ENCODE measurements at regions not wholly inside any gene's neighbourhood (a gene's known extent, or its start where the extent isn't known, plus 50 kb on each side); places are given as distances from the start of the nearest gene placed in this dataset.
"Not testable (repeated sequence)": the region's sequence is repeated elsewhere in the genome, so short reads cannot be mapped to it uniquely, and the experiment has no call there.

- no peak for DNase-seq
Observed at GRCh38 chr2:65778137-65778536, 345.7 kb upstream of the SPRED2 start.

GRCh38 chr2:65775839-65776238 lies 343.4 kb upstream of the SPRED2 start:
- DNase-seq, result no peak

GRCh38 chr2:65767946-65768345 lies 335.5 kb upstream of the SPRED2 start:
- no peak for DNase-seq

GRCh38 chr2:65766768-65767267 lies 334.4 kb upstream of the SPRED2 start:
- no peak for DNase-seq

- DNase-seq, result no peak
Observed at GRCh38 chr2:65765376-65765775, 333.0 kb upstream of the SPRED2 start.

GRCh38 chr2:65762068-65762467 lies 329.7 kb upstream of the SPRED2 start:
- no peak for DNase-seq

GRCh38 chr2:65754219-65754618 lies 321.8 kb upstream of the SPRED2 start:
- DNase-seq, result no peak

- no peak for DNase-seq
Observed at GRCh38 chr2:65751408-65751807, 319.0 kb upstream of the SPRED2 start.

GRCh38 chr2:65749545-65749944 lies 317.1 kb upstream of the SPRED2 start:
- DNase-seq, result no peak

- not testable (repeated sequence) for DNase-seq
Observed at GRCh38 chr2:65747875-65748274, 315.5 kb upstream of the SPRED2 start.

GRCh38 chr2:65746931-65747675 lies 314.7 kb upstream of the SPRED2 start:
- DNase-seq, result no peak

GRCh38 chr2:65744477-65745200 lies 312.2 kb upstream of the SPRED2 start:
- DNase-seq, result no peak

GRCh38 chr2:65742977-65743376 lies 310.6 kb upstream of the SPRED2 start:
- DNase-seq, result no peak

GRCh38 chr2:65739927-65740326 lies 307.5 kb upstream of the SPRED2 start:
- DNase-seq, result no peak

GRCh38 chr2:65737452-65738011 lies 305.1 kb upstream of the SPRED2 start:
- DNase-seq, result no peak

GRCh38 chr2:65731476-65731875 lies 299.1 kb upstream of the SPRED2 start:
- DNase-seq, result no peak

- no peak for DNase-seq
Observed at GRCh38 chr2:65730186-65730585, 297.8 kb upstream of the SPRED2 start.

GRCh38 chr2:65729246-65729645 lies 296.8 kb upstream of the SPRED2 start:
- no peak for DNase-seq

GRCh38 chr2:65728477-65729180 lies 296.2 kb upstream of the SPRED2 start:
- DNase-seq, result no peak

GRCh38 chr2:65727816-65728215 lies 295.4 kb upstream of the SPRED2 start:
- DNase-seq, result no peak

GRCh38 chr2:65727381-65727780 lies 295.0 kb upstream of the SPRED2 start:
- no peak for DNase-seq

- no peak for DNase-seq
Observed at GRCh38 chr2:65724752-65725151, 292.4 kb upstream of the SPRED2 start.

- DNase-seq, result no peak
Observed at GRCh38 chr2:65724336-65724735, 291.9 kb upstream of the SPRED2 start.

Data from NCI-H2081 (cell line).